Panc1 (cell line): ENCODE measurements at regions not wholly inside any gene's neighbourhood (a gene's known extent, or its start where the extent isn't known, plus 50 kb on each side); places are given as distances from the start of the nearest gene placed in this dataset.

Experiments used
- POLR2AphosphoS5 ChIP-seq: IDR thresholded peaks from 2 replicates; pipeline ENCODE4 v1.6.1; 2012; ENCODE audit warnings: mild to moderate bottlenecking, low read depth, low read length, moderate library complexity
- SIN3A ChIP-seq: IDR thresholded peaks from 2 replicates; pipeline ENCODE4 v1.6.1; 2012; ENCODE audit warnings: low read depth, mild to moderate bottlenecking, low read length, moderate library complexity, borderline replicate concordance; ENCODE audit not compliant: insufficient read depth
- TF ChIP-seq, protein P1 (sequence below): fragments of 450-650 bp; IDR thresholded peaks from 2 replicates; pipeline ENCODE4 v1.5.1; 2017; ENCODE audit warnings: mild to moderate bottlenecking

DNA sequence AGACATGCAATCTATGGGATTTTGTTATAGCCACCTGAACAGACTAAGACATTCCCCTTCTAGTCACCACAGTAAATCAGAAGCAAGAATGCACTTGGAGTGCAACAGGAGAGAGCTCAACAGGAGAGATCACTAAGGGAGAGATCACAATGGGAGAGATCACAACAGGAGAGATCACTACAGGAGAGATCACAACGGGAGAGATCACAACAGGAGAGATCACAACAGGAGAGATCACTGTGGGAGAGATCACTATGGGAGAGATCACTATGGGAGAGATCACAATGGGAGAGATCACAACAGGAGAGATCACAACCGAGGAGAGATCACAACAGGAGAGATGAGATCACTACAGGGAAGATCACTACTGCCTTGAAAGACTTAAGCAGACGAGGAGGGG is 238.5 kb upstream of the PITRM1 start:
- TF ChIP-seq, protein P1, sequence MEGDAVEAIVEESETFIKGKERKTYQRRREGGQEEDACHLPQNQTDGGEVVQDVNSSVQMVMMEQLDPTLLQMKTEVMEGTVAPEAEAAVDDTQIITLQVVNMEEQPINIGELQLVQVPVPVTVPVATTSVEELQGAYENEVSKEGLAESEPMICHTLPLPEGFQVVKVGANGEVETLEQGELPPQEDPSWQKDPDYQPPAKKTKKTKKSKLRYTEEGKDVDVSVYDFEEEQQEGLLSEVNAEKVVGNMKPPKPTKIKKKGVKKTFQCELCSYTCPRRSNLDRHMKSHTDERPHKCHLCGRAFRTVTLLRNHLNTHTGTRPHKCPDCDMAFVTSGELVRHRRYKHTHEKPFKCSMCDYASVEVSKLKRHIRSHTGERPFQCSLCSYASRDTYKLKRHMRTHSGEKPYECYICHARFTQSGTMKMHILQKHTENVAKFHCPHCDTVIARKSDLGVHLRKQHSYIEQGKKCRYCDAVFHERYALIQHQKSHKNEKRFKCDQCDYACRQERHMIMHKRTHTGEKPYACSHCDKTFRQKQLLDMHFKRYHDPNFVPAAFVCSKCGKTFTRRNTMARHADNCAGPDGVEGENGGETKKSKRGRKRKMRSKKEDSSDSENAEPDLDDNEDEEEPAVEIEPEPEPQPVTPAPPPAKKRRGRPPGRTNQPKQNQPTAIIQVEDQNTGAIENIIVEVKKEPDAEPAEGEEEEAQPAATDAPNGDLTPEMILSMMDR: no peak
- TF ChIP-seq SIN3A (no peak), POLR2AphosphoS5 (no peak)
